ENCODE measurements at regions not wholly inside any gene's neighbourhood (a gene's known extent, or its start where the extent isn't known, plus 50 kb on each side); places are given as distances from the start of the nearest gene placed in this dataset.

DNA sequence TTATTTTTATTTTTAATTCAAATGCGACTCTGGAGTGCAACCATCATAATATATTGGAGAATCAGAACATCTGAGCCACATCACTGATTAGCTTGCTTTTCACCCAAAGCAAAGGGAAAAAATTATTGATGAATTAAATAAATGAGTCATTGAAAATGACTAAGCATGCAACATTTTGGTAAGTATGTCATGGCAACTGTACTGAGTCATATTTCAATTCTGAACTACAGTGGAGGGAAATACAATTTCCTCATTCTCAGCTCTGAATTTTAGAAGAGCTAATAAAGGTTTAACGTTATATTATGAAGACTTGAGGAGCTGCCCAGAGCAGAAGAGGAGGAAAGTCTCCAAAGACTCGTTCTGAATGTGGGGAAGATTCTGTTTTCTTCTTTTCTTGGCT lies 89.6 kb upstream of the CCDC68 start:
- no peaks in the 10 kb centered on the region for H3K36me3 ChIP-seq
- TF ChIP-seq, protein P1, sequence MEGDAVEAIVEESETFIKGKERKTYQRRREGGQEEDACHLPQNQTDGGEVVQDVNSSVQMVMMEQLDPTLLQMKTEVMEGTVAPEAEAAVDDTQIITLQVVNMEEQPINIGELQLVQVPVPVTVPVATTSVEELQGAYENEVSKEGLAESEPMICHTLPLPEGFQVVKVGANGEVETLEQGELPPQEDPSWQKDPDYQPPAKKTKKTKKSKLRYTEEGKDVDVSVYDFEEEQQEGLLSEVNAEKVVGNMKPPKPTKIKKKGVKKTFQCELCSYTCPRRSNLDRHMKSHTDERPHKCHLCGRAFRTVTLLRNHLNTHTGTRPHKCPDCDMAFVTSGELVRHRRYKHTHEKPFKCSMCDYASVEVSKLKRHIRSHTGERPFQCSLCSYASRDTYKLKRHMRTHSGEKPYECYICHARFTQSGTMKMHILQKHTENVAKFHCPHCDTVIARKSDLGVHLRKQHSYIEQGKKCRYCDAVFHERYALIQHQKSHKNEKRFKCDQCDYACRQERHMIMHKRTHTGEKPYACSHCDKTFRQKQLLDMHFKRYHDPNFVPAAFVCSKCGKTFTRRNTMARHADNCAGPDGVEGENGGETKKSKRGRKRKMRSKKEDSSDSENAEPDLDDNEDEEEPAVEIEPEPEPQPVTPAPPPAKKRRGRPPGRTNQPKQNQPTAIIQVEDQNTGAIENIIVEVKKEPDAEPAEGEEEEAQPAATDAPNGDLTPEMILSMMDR (IDR thresholded peaks at IDR 0.05; ENCODE audit: borderline replicate concordance) = no peak
- no peaks in the 10 kb centered on the region for H3K4me1 ChIP-seq
- no peak for DNase-seq
- H3K9me3 ChIP-seq (replicated peaks) = peaks cover 11% of the 10 kb centered on the region
- intact Hi-C loops (cut with micrococcal nuclease) = no loop called here
- no peak overlapping the region for H3K4me3 ChIP-seq
- H3K27me3 ChIP-seq (ENCODE audit: low read depth) = no peaks in the 10 kb centered on the region
- no peak overlapping the region for H3K27ac ChIP-seq (replicated peaks)

DNA sequence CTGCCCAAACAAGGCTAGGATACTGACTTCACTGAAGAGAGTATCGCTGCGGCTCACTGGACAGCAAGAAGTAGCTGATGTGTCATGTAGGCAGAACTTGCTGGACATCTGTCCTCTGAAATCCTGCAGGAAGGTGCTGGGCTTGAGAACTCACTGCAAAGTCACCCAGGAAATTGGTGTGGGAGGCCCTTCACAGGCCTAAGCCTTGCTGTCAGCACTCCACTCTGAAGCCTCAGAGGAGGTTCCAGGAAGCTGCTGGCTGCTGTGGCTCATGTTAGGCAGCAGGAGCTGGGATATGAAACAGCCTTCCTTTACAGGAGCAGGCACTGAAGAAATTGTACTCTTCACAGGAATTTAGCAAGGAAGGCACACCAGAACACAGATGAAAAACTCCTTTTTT lies 88.3 kb upstream of the CCDC68 start:
- intact Hi-C loops (cut with micrococcal nuclease) = no loop called here
- no peaks in the 10 kb centered on the region for H3K4me1 ChIP-seq
- TF ChIP-seq, protein P1 (IDR thresholded peaks at IDR 0.05; ENCODE audit: borderline replicate concordance) = no peak

GRCh38 chr18:55041366-55041765 lies 82.1 kb upstream of the CCDC68 start:
- Histone ChIP-seq H3K4me3 (no peak overlapping the region), H3K9me3 (replicated peaks) (peaks cover 11% of the 10 kb centered on the region), H3K36me3 (no peaks in the 10 kb centered on the region), H3K4me1 (no peaks in the 10 kb centered on the region), H3K27ac (replicated peaks) (no peak overlapping the region), H3K27me3 (ENCODE audit: low read depth) (no peaks in the 10 kb centered on the region)
- TF ChIP-seq, protein P1 (IDR thresholded peaks at IDR 0.05; ENCODE audit: borderline replicate concordance) = no peak
- DNase-seq = no peak
- intact Hi-C loops (cut with micrococcal nuclease) = no loop called here

More for the DNA sequence above, 88.3 kb upstream of the CCDC68 start:
- DNase-seq = no peak
- peaks cover 14% of the 10 kb centered on the region for H3K9me3 ChIP-seq (replicated peaks)
- H3K27me3 ChIP-seq (ENCODE audit: low read depth) = no peaks in the 10 kb centered on the region
- no peak overlapping the region for H3K4me3 ChIP-seq
- H3K27ac ChIP-seq (replicated peaks) = no peak overlapping the region
- no peaks in the 10 kb centered on the region for H3K36me3 ChIP-seq

GRCh38 chr18:55038162-55038561 lies 78.9 kb upstream of the CCDC68 start:
- Histone ChIP-seq H3K27ac (replicated peaks) (no peak overlapping the region), H3K9me3 (replicated peaks) (peaks cover 4% of the 10 kb centered on the region), H3K4me1 (no peaks in the 10 kb centered on the region), H3K4me3 (no peak overlapping the region), H3K36me3 (no peaks in the 10 kb centered on the region), H3K27me3 (ENCODE audit: low read depth) (no peaks in the 10 kb centered on the region)
- TF ChIP-seq, protein P1 (IDR thresholded peaks at IDR 0.05; ENCODE audit: borderline replicate concordance) = no peak
- intact Hi-C loops (cut with micrococcal nuclease) = no loop called here
- no peak for DNase-seq

DNA sequence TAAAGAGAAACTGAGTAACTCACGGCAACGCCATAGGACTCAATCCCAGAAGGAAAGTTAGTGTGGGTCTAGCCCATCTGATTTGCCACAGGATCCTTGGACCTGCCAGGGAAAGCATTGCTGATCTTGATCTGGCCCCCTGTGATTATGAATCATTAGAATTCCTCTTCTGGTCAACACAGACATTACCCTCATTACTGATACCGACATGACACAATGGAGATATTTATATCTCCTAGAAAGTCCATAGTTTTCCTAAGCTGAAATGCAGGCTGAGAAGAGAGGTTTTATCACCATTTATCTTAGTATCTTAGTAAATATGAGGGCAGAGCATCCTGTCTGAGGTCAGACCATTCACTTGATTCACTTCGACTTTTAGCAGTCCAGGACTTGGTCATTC lies 75.5 kb upstream of the CCDC68 start:
- no peaks in the 10 kb centered on the region for H3K27me3 ChIP-seq (ENCODE audit: low read depth)
- H3K27ac ChIP-seq (replicated peaks) = no peak overlapping the region
- DNase-seq = no peak
- H3K4me1 ChIP-seq = no peaks in the 10 kb centered on the region
- no peaks in the 10 kb centered on the region for H3K36me3 ChIP-seq
- TF ChIP-seq, protein P1 (IDR thresholded peaks at IDR 0.05; ENCODE audit: borderline replicate concordance) = no peak
- no peaks in the 10 kb centered on the region for H3K9me3 ChIP-seq (replicated peaks)
- intact Hi-C loops (cut with micrococcal nuclease) = no loop called here
- no peak overlapping the region for H3K4me3 ChIP-seq

DNA sequence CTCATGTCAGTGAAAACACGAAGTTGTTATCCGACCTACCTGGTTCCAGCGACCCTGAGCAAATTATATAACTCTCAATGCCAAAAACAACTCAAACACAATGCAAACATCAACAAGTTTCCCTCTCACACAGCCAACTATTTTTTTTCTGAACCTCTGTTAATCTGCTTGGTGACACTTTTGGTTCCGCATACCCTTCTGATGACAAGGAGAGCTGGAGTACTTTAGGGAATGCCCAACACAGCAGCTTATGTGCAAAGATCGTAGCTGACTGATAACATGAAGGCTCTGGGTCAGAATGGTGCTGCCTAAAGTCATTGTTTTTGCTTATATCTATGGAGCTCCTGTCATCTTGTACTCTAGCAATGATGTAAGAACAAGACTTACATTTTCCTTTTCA lies 72.7 kb upstream of the CCDC68 start:
- Histone ChIP-seq H3K27me3 (ENCODE audit: low read depth) (no peaks in the 10 kb centered on the region), H3K4me3 (no peak overlapping the region), H3K27ac (replicated peaks) (no peak overlapping the region), H3K4me1 (no peaks in the 10 kb centered on the region), H3K36me3 (no peaks in the 10 kb centered on the region), H3K9me3 (replicated peaks) (no peaks in the 10 kb centered on the region)
- intact Hi-C loops (cut with micrococcal nuclease) = no loop called here
- TF ChIP-seq, protein P1 (IDR thresholded peaks at IDR 0.05; ENCODE audit: borderline replicate concordance) = no peak
- no peak for DNase-seq
